HCT116 (cell line): ENCODE measurements at regions not wholly inside any gene's neighbourhood (a gene's known extent, or its start where the extent isn't known, plus 50 kb on each side); places are given as distances from the start of the nearest gene placed in this dataset.

ENCODE experiments used
- ATAC-seq: fragments of 200-7000 bp; cut with Tn5 transposase; 2 replicates; pipeline ENCODE4 v1.9.1; 2020; ENCODE audit warnings: mild to moderate bottlenecking, moderate library complexity
- BruUV-seq: library from RNA; stranded (reverse); fragments of 400-500 nt; replicated peaks from 2 replicates; lab custom pipeline; 2021; lab: Mats Ljungman, UMichigan
- CTCF ChIA-PET: fragments of 300-600 bp; sonication (Branson Sonifier 250); formaldehyde crosslinking; loops from one replicate; lab custom pipeline; 2021; ENCODE audit warnings: antibody characterized with exemption; lab: Charles Lee
- POLR2A ChIA-PET: fragments of 300-600, 350-600 bp; sonication (Branson Sonifier 250); formaldehyde crosslinking; loops from one replicate; lab custom pipeline; 2021; ENCODE audit warnings: antibody characterized with exemption; lab: Charles Lee
- RAD21 ChIA-PET, 2 experiments: fragments of 300-600 bp; sonication (Branson Sonifier 250); formaldehyde crosslinking; loops; one replicate each; lab custom pipeline; 2023; ENCODE audit warnings: low total read pairs in 2 of 2; ENCODE audit not compliant: uncharacterized antibody in 2 of 2, unreplicated experiment in 2 of 2, low non-redundant PET in 1 of 2; lab: Charles Lee
- DNase-seq: peaks from one replicate; pipeline ENCODE4 v3.0.0-alpha.2; 2010; ENCODE audit warnings: low read depth, low spot score
- H2AFZ ChIP-seq: fragments of 200-600 bp; shearing (Covaris generic), sonication (generic); 2 replicates; pipeline ENCODE4 v1.6.1; 2017; ENCODE audit warnings: low read depth, mixed run types, mixed read lengths, antibody characterized with exemption, low read length; ENCODE audit not compliant: poor library complexity, severe bottlenecking
- H3K27ac ChIP-seq: 2 replicates; pipeline ENCODE4 v1.5.1; 2012; ENCODE audit warnings: low read depth, low read length
- H3K27me3 ChIP-seq: fragments of 200-600 bp; sonication (generic); 2 replicates; pipeline ENCODE4 v1.6.1; 2016; ENCODE audit warnings: mixed run types, low read length, mixed read lengths; ENCODE audit not compliant: insufficient read depth
- H3K36me3 ChIP-seq, 2 experiments: fragments of 200-500 bp in 1 of 2; fragments of 200-600 bp in 1 of 2; sonication (Bioruptor generic) in 1 of 2; sonication (generic) in 1 of 2; 2 replicates each; pipeline versions ENCODE4 v1.5.1 to v1.6.1; 2014 to 2016; ENCODE audit warnings: low read length in 2 of 2, inconsistent platforms in 1 of 2, mixed read lengths in 1 of 2, mixed run types in 1 of 2; ENCODE audit not compliant: insufficient read depth in 2 of 2, control insufficient read depth in 1 of 2
- H3K4me1 ChIP-seq, 2 experiments: fragments of 200-600 bp in 1 of 2; sonication (generic) in 1 of 2; 2 replicates each; pipeline versions ENCODE4 v1.5.1 to v1.6.1; 2012 to 2017; ENCODE audit warnings: low read length in 2 of 2, inconsistent platforms in 1 of 2, mild to moderate bottlenecking in 1 of 2, mixed read lengths in 1 of 2, mixed run types in 1 of 2, moderate library complexity in 1 of 2; ENCODE audit not compliant: insufficient read depth in 2 of 2, control insufficient read depth in 1 of 2
- H3K4me2 ChIP-seq: fragments of 200-600 bp; sonication (generic); 2 replicates; pipeline ENCODE4 v1.6.1; 2017; ENCODE audit warnings: mixed run types, low read length, mixed read lengths
- H3K4me3 ChIP-seq, 2 experiments: fragments of 200-600 bp in 1 of 2; sonication (generic) in 1 of 2; replicated peaks in 1 of 2; 2 replicates each; pipeline ENCODE4 v1.5.1; 2011 to 2016; ENCODE audit warnings: low read length in 2 of 2, control low read depth in 1 of 2, low read depth in 1 of 2, mild to moderate bottlenecking in 1 of 2, mixed read lengths in 1 of 2, mixed run types in 1 of 2
- H3K79me2 ChIP-seq: fragments of 200-600 bp; sonication (generic); 2 replicates; pipeline ENCODE4 v1.6.1; 2017; ENCODE audit warnings: mild to moderate bottlenecking, mixed run types, low read length, moderate library complexity, mixed read lengths; ENCODE audit not compliant: insufficient read depth
- H3K9ac ChIP-seq: fragments of 200-600 bp; sonication (generic); 2 replicates; pipeline ENCODE4 v1.6.1; 2016; ENCODE audit warnings: low read length, mixed read lengths
- H3K9me2 ChIP-seq: fragments of 200-600 bp; sonication (generic), shearing (Covaris generic); 2 replicates; pipeline ENCODE4 v1.6.1; 2017; ENCODE audit warnings: mixed run types, mild to moderate bottlenecking, moderate library complexity; ENCODE audit not compliant: insufficient read depth
- H3K9me3 ChIP-seq, 2 experiments: fragments of 200-500 bp in 1 of 2; fragments of 200-600 bp in 1 of 2; sonication (Bioruptor generic) in 1 of 2; sonication (generic) in 1 of 2; 2 replicates each; pipeline ENCODE4 v1.6.1; 2014 to 2017; ENCODE audit warnings: low read length in 2 of 2, mixed read lengths in 2 of 2, inconsistent platforms in 1 of 2, low read depth in 1 of 2, mild to moderate bottlenecking in 1 of 2, mixed run types in 1 of 2, moderate library complexity in 1 of 2; ENCODE audit not compliant: control insufficient read depth in 1 of 2, insufficient read depth in 1 of 2
- H4K20me1 ChIP-seq: fragments of 200-600 bp; sonication (generic), shearing (Covaris generic); 2 replicates; pipeline ENCODE4 v1.6.1; 2017; ENCODE audit warnings: mixed run types, mild to moderate bottlenecking, moderate library complexity; ENCODE audit not compliant: insufficient read depth
- CBX3 ChIP-seq: IDR thresholded peaks from 2 replicates; pipeline ENCODE4 v1.6.1; 2012; ENCODE audit warnings: low read depth
- CEBPB ChIP-seq: IDR thresholded peaks from 2 replicates; pipeline ENCODE4 v1.6.1; 2012; ENCODE audit warnings: low read depth
- CTCF ChIP-seq, 3 experiments: fragments of 200-600 bp in 1 of 3; sonication (generic) in 1 of 3; IDR thresholded peaks in 2 of 3; conservative IDR thresholded peaks in 1 of 3; 2 replicates each; pipeline ENCODE4 v1.5.1; 2012 to 2017; ENCODE audit warnings: low read depth in 2 of 3, low read length in 2 of 3, antibody characterized with exemption in 1 of 3, borderline replicate concordance in 1 of 3, control low read depth in 1 of 3, mild to moderate bottlenecking in 1 of 3, mixed read lengths in 1 of 3, mixed run types in 1 of 3, moderate library complexity in 1 of 3; ENCODE audit not compliant: insufficient read depth in 1 of 3
- EGR1 ChIP-seq: IDR thresholded peaks from 2 replicates; pipeline ENCODE4 v1.6.1; 2012; ENCODE audit warnings: low read depth
- ELF1 ChIP-seq: IDR thresholded peaks from 2 replicates; pipeline ENCODE4 v1.6.1; 2012; ENCODE audit warnings: low read depth, borderline replicate concordance
- EZH2 ChIP-seq: fragments of 200-600 bp; sonication (generic); IDR thresholded peaks from 2 replicates; pipeline ENCODE4 v1.6.1; 2017; ENCODE audit warnings: antibody characterized with exemption, mixed run types
- EZH2phosphoT487 ChIP-seq: fragments of 200-600 bp; IDR thresholded peaks from 2 replicates; pipeline ENCODE4 v1.6.1; 2018; ENCODE audit warnings: antibody characterized with exemption, borderline replicate concordance
- FOSL1 ChIP-seq: IDR thresholded peaks from 2 replicates; pipeline ENCODE4 v1.6.1; 2012; ENCODE audit warnings: low read depth
- JUND ChIP-seq: IDR thresholded peaks from 2 replicates; pipeline ENCODE4 v1.6.1; 2012
- RAD21 ChIP-seq: IDR thresholded peaks from 2 replicates; pipeline ENCODE4 v1.6.1; 2012; ENCODE audit warnings: low read depth, mild to moderate bottlenecking
- REST ChIP-seq: IDR thresholded peaks from 2 replicates; pipeline ENCODE4 v1.6.1; 2012; ENCODE audit warnings: low read depth
- SIN3A ChIP-seq: IDR thresholded peaks from 2 replicates; pipeline ENCODE4 v1.6.1; 2012; ENCODE audit warnings: low read depth
- TCF7L2 ChIP-seq: IDR thresholded peaks from 2 replicates; pipeline ENCODE4 v1.7.0; 2011; ENCODE audit warnings: borderline replicate concordance, inconsistent platforms; ENCODE audit not compliant: insufficient read depth, insufficient read length; ENCODE audit errors: extremely low read depth
- ZBTB33 ChIP-seq: IDR thresholded peaks from 2 replicates; pipeline ENCODE4 v1.6.1; 2011; ENCODE audit warnings: mild to moderate bottlenecking, low read length, moderate library complexity; ENCODE audit not compliant: insufficient replicate concordance; ENCODE audit errors: extremely low read depth
- intact Hi-C: fragments of 100-400 bp; cut with micrococcal nuclease; formaldehyde crosslinking; loops from 2 replicates; pipeline ENCODE4 v1.10.0; 2022

- H3K4me3 ChIP-seq = no peak overlapping the region
- no peaks in the 10 kb centered on the region for H3K9me3 ChIP-seq
- H3K36me3 ChIP-seq = no peaks in the 10 kb centered on the region
- no peak overlapping the region for H3K9ac ChIP-seq
- H2AFZ ChIP-seq = no peak overlapping the region
- POLR2A ChIA-PET = no interaction called here
- CTCF ChIA-PET = no interaction called here
- no peaks in the 10 kb centered on the region for H3K9me2 ChIP-seq
- no peaks in the 10 kb centered on the region for H3K27me3 ChIP-seq
- H3K4me1 ChIP-seq = no peaks in the 10 kb centered on the region
- intact Hi-C loops = no loop called here
- no peaks in the 10 kb centered on the region for H4K20me1 ChIP-seq
- DNase-seq = no peak
- no peaks in the 10 kb centered on the region for H3K79me2 ChIP-seq
- RAD21 ChIA-PET = no interaction called here
- no peak for ATAC-seq
- no peak overlapping the region for H3K4me2 ChIP-seq
- BruUV-seq = no TSS peak
- no peak for TF ChIP-seq SIN3A
- no peak for TF ChIP-seq RAD21
- TF ChIP-seq CEBPB = no peak
- no peak for TF ChIP-seq CBX3
- TF ChIP-seq EZH2phosphoT487 = no peak
- TF ChIP-seq ELF1 = no peak
- H3K27ac ChIP-seq = no peak overlapping the region
Observed at GRCh38 chr5:101717721-101718120, 578.4 kb downstream of the SLCO4C1 start.

- H3K36me3 ChIP-seq = no peaks in the 10 kb centered on the region
- no peak overlapping the region for H3K4me3 ChIP-seq
- CTCF ChIA-PET = no interaction called here
- no peaks in the 10 kb centered on the region for H3K79me2 ChIP-seq
- intact Hi-C loops = no loop called here
- DNase-seq (no peak), ATAC-seq (no peak)
- no peaks in the 10 kb centered on the region for H4K20me1 ChIP-seq
- H2AFZ ChIP-seq = no peak overlapping the region
- no peaks in the 10 kb centered on the region for H3K9me2 ChIP-seq
- no peaks in the 10 kb centered on the region for H3K27me3 ChIP-seq
- POLR2A ChIA-PET = no interaction called here
- TF ChIP-seq EGR1 (no peak), ZBTB33 (no peak), CTCF (IDR thresholded peaks at IDR 0.05 in 2 of 3, conservative IDR thresholded peaks at IDR 0.05 in 1 of 3; ENCODE audit: borderline replicate concordance in 1 of 3, insufficient read depth in 1 of 3, low read depth in 2 of 3, low read length in 2 of 3) (no peak), FOSL1 (no peak), REST (no peak), EZH2 (no peak), TCF7L2 (no peak), JUND (no peak)
- H3K4me1 ChIP-seq = no peaks in the 10 kb centered on the region
- H3K9ac ChIP-seq = no peak overlapping the region
- RAD21 ChIA-PET = no interaction called here
- BruUV-seq = no TSS peak
- no peak overlapping the region for H3K27ac ChIP-seq
- H3K9me3 ChIP-seq = no peaks in the 10 kb centered on the region
- no peak overlapping the region for H3K4me2 ChIP-seq
Observed at GRCh38 chr5:101716941-101717340, 579.1 kb downstream of the SLCO4C1 start.
